Transverse colon (tissue), 4 donors: ENCODE measurements at regions not wholly inside any gene's neighbourhood (a gene's known extent, or its start where the extent isn't known, plus 50 kb on each side); places are given as distances from the start of the nearest gene placed in this dataset.

ENCODE experiments used
- EP300 ChIP-seq: sonication (generic); formaldehyde crosslinking; IDR thresholded peaks from one replicate; pipeline ENCODE4 v1.6.1; 2017; ENCODE audit warnings: antibody characterized with exemption, low read depth
- POLR2A ChIP-seq: fragments of 450-650 bp; IDR thresholded peaks from one replicate; pipeline ENCODE4 v1.6.1; 2016; ENCODE audit warnings: antibody characterized with exemption, mild to moderate bottlenecking, moderate library complexity
- POLR2AphosphoS5 ChIP-seq, 3 donors: sonication (generic); formaldehyde crosslinking; IDR thresholded peaks; one replicate each; pipeline ENCODE4 v1.6.1; 2016; ENCODE audit warnings: antibody characterized with exemption in 3 of 3
- TF ChIP-seq, protein P1 (sequence below), 5 experiments: fragments of 200-600 bp in 3 of 5; fragments of 450-650 bp in 2 of 5; sonication (generic) in 3 of 5; IDR thresholded peaks; 1 replicate in 2 of 5; 2 replicates in 3 of 5; pipeline ENCODE4 v1.5.1; 2016 to 2017; ENCODE audit warnings: antibody characterized with exemption in 5 of 5, inconsistent platforms in 3 of 5, mild to moderate bottlenecking in 2 of 5, moderate library complexity in 1 of 5

GRCh38 chr4:104826171-104826570 is 320.5 kb upstream of the TET2 start:
- TF ChIP-seq POLR2AphosphoS5 (IDR thresholded peaks at IDR 0.05): no peak
- TF ChIP-seq, protein P1, sequence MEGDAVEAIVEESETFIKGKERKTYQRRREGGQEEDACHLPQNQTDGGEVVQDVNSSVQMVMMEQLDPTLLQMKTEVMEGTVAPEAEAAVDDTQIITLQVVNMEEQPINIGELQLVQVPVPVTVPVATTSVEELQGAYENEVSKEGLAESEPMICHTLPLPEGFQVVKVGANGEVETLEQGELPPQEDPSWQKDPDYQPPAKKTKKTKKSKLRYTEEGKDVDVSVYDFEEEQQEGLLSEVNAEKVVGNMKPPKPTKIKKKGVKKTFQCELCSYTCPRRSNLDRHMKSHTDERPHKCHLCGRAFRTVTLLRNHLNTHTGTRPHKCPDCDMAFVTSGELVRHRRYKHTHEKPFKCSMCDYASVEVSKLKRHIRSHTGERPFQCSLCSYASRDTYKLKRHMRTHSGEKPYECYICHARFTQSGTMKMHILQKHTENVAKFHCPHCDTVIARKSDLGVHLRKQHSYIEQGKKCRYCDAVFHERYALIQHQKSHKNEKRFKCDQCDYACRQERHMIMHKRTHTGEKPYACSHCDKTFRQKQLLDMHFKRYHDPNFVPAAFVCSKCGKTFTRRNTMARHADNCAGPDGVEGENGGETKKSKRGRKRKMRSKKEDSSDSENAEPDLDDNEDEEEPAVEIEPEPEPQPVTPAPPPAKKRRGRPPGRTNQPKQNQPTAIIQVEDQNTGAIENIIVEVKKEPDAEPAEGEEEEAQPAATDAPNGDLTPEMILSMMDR (IDR thresholded peaks at IDR 0.05): no peak
- TF ChIP-seq POLR2A: no peak
- TF ChIP-seq EP300: no peak
